Skeletal muscle satellite cell (primary cell): ENCODE measurements at regions not wholly inside any gene's neighbourhood (a gene's known extent, or its start where the extent isn't known, plus 50 kb on each side); places are given as distances from the start of the nearest gene placed in this dataset.
"Not testable (repeated sequence)": the region's sequence is repeated elsewhere in the genome, so short reads cannot be mapped to it uniquely, and the experiment has no call there.

Experiments
- H3K27me3 ChIP-seq: 2 replicates; pipeline ENCODE4 v1.7.0; 2013; ENCODE audit warnings: low read length; ENCODE audit not compliant: control insufficient read depth, insufficient read depth
- H3K36me3 ChIP-seq: 2 replicates; pipeline ENCODE4 v1.7.0; 2013; ENCODE audit warnings: mild to moderate bottlenecking, control low read depth, low read length; ENCODE audit not compliant: insufficient read depth
- H3K4me1 ChIP-seq: 2 replicates; pipeline ENCODE4 v1.7.0; 2013; ENCODE audit warnings: low read length; ENCODE audit not compliant: control insufficient read depth, insufficient read depth
- H3K4me2 ChIP-seq: 2 replicates; pipeline ENCODE4 v1.7.0; 2013; ENCODE audit warnings: mild to moderate bottlenecking, low read length
- H3K4me3 ChIP-seq: 2 replicates; pipeline ENCODE4 v1.7.0; 2013; ENCODE audit warnings: low read length
- H3K9ac ChIP-seq: 2 replicates; pipeline ENCODE4 v1.7.0; 2013; ENCODE audit warnings: mild to moderate bottlenecking, low read depth, low read length, moderate library complexity
- H3K9me3 ChIP-seq: replicated peaks from 2 replicates; pipeline ENCODE4 v1.7.0; 2013; ENCODE audit warnings: mild to moderate bottlenecking, control low read depth, low read length

DNA sequence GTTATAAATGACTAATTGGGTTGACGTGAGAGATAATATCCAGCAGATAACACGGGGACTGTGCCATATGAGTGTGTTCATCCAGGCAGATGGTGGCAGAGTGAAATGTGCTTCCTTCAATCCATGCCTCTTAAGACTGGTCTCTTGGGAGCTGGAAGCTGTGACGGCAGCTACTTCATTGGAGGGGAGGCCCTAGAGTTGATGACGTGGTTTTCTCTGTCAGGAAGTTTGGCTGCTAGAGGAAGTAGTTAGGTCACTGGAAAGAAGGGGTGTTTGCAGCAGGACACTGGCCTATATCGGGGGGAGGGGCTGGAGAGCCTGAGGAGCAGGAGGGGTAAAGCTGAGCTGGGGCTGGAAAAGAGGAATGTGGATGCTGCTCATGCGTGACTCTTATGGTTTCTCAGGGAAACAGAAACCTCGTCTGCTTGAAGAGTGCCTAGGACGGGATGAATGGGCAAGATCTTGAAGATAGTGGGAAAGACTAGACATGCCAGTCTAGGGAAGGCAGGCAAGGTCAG is 3051.6 kb downstream of the RPIA start:
- H3K4me1 ChIP-seq, H3K9me3 ChIP-seq, H3K36me3 ChIP-seq, H3K9ac ChIP-seq, H3K27me3 ChIP-seq, H3K4me2 ChIP-seq, H3K4me3 ChIP-seq: not testable (repeated sequence)

DNA sequence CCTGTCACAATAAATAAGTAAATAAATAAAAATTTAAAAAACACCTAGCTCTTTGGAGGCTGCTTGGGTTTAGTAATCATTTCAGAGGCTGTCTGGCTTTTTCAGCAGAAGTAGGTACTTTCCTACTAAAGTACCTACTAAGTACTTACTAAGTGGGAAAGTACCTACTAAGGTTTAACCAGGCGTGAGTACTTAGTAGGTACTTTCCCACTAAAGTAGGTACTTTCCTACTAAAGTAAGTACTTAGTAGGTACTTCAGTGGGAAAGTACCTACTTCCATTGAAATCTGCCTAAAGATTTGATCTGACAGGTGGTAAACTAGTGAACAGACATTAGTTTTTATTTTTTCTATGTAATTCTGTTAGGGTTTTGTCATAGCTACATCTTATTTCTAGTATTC is 3052.4 kb downstream of the RPIA start:
- not testable (repeated sequence) for H3K9me3 ChIP-seq, H3K4me1 ChIP-seq, H3K9ac ChIP-seq, H3K27me3 ChIP-seq, H3K4me2 ChIP-seq, H3K36me3 ChIP-seq, H3K4me3 ChIP-seq

DNA sequence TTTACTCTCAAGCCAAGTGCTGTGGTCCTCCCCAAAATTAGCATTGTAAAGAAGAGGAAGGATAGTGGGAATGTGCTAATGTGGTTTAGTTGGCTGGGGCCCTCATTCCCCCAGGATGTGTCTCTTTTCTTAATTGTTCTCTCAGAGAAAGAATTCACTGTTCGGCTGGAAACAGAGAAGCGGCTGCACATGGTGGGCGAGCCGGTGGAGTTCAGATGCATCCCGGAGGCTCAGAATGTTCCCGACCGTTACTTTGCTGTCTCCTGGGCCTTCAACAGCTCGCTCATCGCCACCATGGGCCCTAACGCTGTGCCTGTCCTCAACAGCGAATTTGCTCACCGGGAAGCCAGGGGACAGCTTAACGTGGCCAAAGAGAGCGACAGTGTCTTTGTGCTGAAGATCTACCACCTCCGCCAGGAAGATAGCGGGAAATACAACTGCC is 3053.2 kb downstream of the RPIA start:
- not testable (repeated sequence) for H3K9me3 ChIP-seq, H3K4me2 ChIP-seq, H3K4me3 ChIP-seq, H3K9ac ChIP-seq, H3K4me1 ChIP-seq, H3K36me3 ChIP-seq, H3K27me3 ChIP-seq

DNA sequence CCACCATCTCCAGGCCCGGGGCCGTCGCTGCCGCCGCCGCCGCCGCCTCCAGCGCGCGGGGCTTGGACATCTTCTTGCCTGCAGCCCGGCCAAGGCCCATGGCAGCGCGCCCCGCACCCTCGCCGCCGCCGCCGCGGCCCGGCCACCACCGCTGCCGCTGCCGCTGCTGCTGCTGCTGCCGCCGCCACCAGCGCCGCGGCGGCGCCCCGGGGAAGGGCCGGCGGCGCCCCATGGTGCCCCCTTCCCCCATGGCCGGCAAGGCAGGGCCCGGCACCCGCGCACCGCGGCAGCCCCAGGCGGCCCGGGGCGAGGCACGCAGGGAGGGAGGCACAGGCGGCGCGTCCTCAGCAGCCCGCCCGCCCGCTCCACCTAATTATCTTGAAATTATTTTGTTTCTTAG is 3057.4 kb downstream of the RPIA start:
- H3K4me2 ChIP-seq: no peak overlapping the region
- H3K4me3 ChIP-seq: no peak overlapping the region
- H3K27me3 ChIP-seq: no peaks in the 10 kb centered on the region
- no peaks in the 10 kb centered on the region for H3K36me3 ChIP-seq
- H3K9me3 ChIP-seq: no peaks in the 10 kb centered on the region
- no peak overlapping the region for H3K9ac ChIP-seq
- no peaks in the 10 kb centered on the region for H3K4me1 ChIP-seq

DNA sequence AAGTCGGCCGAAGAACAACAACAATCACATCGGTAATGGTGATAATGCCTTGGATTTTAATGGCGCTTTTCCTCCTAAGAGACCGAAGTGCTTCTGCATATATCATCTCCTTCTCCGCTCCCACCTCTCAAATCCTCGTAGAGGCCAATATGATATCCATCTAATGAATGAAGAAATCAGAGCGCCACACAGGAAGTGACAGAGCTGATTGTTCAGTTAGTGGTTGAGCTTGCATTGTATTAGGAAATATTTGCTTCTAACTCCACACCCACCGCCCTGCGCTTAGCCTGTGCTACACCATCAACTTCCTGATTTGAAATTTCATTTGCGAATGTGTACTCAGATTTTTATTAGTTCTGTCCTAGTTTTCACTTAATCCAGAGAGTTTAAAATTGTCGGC is 3058.2 kb downstream of the RPIA start:
- not testable (repeated sequence) for H3K9me3 ChIP-seq, H3K9ac ChIP-seq, H3K4me2 ChIP-seq, H3K4me1 ChIP-seq, H3K27me3 ChIP-seq, H3K36me3 ChIP-seq, H3K4me3 ChIP-seq

DNA sequence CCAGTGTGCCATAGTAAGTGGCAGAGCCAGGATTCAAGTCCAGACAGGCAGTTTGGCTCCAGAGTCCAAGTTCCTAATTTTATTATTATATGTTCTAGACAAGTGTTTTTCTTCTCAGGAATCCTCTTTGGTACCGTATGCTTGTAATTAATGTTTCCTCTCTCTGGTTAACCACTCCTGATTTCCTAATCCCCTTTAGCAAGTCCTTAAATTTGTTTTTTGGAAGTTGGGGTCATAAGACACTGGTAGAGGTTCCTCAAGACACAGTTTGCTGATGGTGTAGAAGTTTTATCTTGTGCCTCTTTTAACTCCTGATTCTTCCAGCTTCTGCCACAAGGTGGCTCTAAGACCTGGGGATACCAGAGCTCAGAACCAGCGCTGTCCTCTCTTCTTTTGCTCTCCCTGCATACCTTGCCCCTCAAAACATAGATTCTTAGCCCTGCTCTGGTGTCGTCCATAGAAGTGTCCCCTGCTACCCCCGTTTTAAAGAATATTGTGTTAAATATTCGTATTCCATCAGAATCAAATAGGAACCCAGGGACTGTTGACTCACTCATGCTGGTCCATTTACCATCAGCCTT is 3068.0 kb downstream of the RPIA start:
- H3K4me2 ChIP-seq, H3K4me1 ChIP-seq, H3K36me3 ChIP-seq, H3K9me3 ChIP-seq, H3K9ac ChIP-seq, H3K27me3 ChIP-seq, H3K4me3 ChIP-seq: not testable (repeated sequence)

DNA sequence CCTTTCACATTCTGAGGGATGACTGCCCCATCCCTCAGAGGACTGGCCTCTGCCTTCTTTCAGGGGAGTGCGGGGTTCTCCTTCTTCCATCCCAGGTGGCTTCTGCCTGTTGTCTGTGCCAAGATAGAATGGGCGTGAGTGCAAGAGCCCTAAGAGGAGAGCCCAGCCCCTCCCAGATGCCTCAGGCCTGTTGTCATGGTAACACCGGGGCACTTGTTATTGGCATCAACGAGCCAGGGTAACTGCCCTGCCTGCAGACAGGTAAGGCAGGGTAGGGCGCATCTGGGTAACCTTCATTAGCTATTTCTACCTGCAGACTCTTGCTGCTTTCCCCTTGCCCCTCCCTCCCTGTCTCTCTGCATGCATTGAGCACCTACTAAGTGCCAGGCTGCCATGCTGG is 3069.2 kb downstream of the RPIA start:
- not testable (repeated sequence) for H3K36me3 ChIP-seq, H3K9ac ChIP-seq, H3K4me2 ChIP-seq, H3K9me3 ChIP-seq, H3K4me1 ChIP-seq, H3K27me3 ChIP-seq, H3K4me3 ChIP-seq

DNA sequence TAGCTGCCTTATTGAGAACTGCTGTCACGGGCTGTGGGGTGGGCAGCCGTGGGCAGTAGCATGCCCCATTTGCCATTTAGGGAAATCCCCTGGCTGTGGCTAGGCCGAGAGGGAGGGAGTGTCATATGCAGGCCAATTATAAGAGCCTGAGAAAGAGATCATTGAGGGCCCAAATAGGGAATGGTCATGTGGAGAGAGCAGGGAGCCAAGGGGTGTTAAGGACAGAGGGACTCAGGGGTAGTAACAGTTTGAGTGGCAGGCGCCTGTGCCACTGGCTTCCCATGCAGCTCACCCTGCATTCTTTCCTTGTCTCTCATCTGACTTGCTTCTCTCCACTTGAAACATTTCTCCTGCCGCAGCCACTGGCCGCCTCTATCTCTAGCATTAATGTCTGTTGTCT is 3070.8 kb downstream of the RPIA start:
- H3K36me3 ChIP-seq, H3K4me2 ChIP-seq, H3K4me3 ChIP-seq, H3K9ac ChIP-seq, H3K27me3 ChIP-seq, H3K9me3 ChIP-seq: not testable (repeated sequence)
- peaks cover 19% of the 10 kb centered on the region for H3K4me1 ChIP-seq

DNA sequence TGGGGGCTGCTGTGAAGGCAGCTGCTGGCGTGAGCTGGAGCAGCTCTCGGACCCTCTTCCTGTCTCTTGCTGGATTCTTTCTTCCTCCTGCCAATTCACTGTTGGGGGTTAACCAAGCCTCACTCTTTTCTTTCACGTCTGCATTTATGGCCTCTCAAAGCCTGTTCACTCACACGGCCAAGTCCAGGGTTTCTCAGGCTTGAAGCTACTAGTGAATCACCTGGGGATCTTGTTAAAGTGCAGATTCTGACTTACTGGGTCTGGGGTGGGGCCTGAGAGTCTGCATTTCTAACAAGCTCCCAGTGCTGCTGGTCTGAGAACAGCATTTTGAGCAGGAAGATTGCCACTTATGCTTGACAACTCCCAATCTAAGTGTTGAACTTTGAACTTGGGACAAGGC is 3072.2 kb downstream of the RPIA start:
- not testable (repeated sequence) for H3K4me3 ChIP-seq, H3K36me3 ChIP-seq, H3K4me2 ChIP-seq, H3K9me3 ChIP-seq, H3K27me3 ChIP-seq, H3K9ac ChIP-seq
- peaks cover 19% of the 10 kb centered on the region for H3K4me1 ChIP-seq

DNA sequence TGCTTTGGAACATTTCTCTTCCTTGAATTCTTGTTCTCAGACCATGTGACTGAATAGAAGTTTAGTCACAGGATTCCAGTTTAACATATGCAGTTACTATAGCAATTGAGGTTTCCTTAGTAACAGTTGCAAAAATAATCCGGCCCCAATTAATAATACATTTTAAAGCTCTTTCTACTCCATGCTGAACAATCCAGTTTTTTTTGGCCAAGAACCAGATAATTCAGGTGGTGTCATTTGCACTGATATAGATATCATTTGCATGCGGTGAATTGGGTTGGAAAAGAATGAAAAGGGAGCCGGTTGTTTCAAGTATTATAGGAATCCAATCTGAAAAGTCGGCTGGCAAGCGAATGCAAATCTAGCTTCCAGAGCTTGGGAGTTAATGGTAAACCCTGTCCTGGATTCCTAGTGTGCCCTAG is 3073.1 kb downstream of the RPIA start:
- not testable (repeated sequence) for H3K27me3 ChIP-seq, H3K4me3 ChIP-seq, H3K36me3 ChIP-seq, H3K9me3 ChIP-seq
- Histone ChIP-seq H3K9ac (peak overlapping the region; percentile 10), H3K4me1 (peaks cover 19% of the 10 kb centered on the region), H3K4me2 (peak overlapping the region; percentile 33)

DNA sequence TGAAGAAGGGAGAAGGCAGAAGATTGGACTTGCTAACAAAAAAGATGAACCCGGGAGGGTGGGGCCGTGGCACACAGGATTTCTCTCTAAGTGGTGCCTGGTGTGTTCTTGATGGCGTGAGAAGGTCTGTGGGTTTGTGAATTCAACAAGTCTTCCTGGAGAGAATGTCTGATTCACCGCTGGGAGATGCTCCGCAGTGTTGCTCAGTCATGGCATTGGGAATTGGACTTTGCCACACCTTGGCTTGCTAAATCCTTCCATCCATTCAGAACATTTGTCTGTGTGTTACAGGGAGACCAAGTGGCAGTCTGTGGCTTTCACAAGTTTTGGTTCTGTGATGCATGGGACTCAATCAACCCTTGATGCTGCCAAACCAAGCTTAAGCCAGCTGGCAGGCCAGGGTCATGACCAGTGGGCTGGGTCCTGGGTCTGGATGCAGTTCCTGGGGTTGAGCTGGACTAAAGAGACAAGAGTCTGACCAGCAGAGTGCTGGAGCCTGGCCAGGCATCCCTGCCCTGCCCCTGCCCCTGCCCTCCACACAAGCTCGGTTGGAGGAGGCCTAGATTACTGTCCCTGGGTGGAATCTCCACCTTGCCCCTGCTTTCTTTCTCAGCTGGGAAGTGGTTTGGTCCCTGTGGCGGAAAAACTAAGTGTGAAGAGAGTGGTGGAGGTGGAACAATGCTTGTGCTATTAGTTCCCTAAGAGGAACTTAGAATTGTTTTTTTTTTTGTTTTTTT is 3073.7 kb downstream of the RPIA start:
- H3K36me3 ChIP-seq, H3K4me3 ChIP-seq, H3K9me3 ChIP-seq, H3K4me2 ChIP-seq, H3K27me3 ChIP-seq: not testable (repeated sequence)
- peak overlapping the region; percentile 10 for H3K9ac ChIP-seq
- H3K4me1 ChIP-seq: peaks cover 19% of the 10 kb centered on the region

DNA sequence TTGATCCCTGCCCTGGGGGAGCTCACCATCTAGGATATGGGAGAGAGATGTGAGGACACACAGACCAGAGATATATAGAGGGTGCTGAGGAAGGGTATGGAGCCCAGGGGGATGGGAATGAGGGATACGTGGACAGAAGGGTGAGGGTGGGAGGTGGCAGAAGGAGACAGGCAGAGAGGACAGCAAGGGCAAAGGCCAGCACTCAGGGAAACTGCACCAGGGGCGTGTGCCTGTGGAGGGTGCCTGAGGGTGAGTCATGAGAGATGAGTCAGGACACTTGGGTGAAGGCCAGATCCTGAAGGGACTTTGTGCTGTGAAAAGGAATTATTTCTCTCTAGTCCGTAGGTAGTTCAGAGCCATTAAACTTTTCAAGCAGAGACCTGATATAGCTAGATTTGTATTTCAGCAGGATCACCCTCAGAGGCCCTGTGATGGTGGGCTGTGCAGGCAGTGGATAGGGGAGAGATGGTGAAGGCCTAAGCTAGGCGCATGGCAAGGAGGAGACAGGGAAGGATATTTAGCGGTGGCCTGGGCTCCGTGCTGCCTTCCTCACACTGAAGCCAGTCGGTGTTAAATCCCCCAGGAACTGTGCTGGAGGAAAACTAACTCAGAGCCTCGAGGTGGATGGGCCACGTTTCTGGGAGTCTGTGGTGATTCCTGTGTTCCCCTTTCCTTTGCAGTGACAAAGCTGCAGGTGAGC is 3075.0 kb downstream of the RPIA start:
- peaks cover 19% of the 10 kb centered on the region for H3K4me1 ChIP-seq
- not testable (repeated sequence) for H3K27me3 ChIP-seq, H3K36me3 ChIP-seq, H3K4me3 ChIP-seq, H3K9me3 ChIP-seq, H3K9ac ChIP-seq
- H3K4me2 ChIP-seq: peak overlapping the region; percentile 61
